ENCODE measurements at regions not wholly inside any gene's neighbourhood (a gene's known extent, or its start where the extent isn't known, plus 50 kb on each side); places are given as distances from the start of the nearest gene placed in this dataset.
A peak's percentile ranks its signal among the peaks of the same experiment; 100 is the strongest.
"Not testable (repeated sequence)": the region's sequence is repeated elsewhere in the genome, so short reads cannot be mapped to it uniquely, and the experiment has no call there.

DNA sequence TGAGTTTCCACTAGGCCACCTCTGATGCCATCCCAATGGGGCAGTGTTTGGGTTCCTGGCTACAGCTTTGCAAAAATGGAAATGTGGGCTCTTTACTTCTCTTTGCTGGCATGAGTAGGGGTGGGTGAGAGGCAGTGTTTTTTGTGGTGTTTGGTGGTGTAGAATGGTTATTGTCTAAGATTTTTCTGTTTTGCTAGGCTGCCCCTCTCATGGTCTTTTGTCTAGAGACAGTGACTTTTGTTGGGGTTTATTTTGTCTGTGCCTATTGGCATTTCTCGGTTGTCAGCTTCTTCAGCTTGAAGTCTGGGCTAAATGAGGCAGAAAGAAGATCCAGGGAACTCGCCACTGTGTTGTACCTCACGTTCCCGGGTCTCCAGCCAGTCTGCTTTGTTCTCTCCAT lies 112.1 kb downstream of the CENPF start:
- no peak for DNase-seq (ENCODE audit: low spot score)

DNA sequence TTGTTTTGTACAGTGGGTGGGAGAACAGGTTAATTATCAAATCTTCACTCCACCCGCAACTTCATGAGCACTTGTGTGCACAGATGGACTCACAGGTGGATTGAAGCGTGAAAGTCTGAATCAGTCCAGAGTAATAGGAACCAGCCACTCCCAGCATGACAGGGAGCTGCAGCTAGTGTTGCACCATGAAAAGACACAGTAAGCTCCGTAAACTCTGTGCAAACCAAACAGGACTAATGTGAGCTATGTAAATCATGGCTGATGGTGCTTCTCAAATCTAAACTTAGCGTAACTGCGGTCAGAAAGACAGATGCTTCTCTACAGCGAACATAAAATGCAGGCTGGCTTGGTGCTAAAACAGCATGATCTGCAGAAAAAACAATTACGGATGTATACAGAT lies 114.4 kb downstream of the CENPF start:
- DNase-seq (ENCODE audit: low spot score): no peak

DNA sequence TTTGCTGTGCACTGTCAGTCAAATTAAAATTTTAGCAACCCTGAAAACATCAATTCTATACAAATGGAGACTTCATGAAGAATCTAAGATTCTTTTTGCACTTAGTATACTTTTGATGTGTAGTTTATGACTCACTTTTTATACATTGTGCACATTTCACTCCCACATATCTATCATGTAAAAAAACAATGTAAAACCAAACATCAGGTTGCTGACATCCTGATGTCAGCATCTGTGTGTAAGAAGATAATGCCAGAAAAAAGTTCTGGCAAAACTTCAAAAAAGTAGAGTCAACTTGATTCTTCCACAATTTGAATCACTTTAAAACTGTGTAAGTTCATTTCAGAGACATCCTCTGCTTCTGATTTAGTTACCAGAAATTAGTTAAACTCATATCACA lies 115.7 kb downstream of the CENPF start:
- no peak for DNase-seq (ENCODE audit: low spot score)

DNA sequence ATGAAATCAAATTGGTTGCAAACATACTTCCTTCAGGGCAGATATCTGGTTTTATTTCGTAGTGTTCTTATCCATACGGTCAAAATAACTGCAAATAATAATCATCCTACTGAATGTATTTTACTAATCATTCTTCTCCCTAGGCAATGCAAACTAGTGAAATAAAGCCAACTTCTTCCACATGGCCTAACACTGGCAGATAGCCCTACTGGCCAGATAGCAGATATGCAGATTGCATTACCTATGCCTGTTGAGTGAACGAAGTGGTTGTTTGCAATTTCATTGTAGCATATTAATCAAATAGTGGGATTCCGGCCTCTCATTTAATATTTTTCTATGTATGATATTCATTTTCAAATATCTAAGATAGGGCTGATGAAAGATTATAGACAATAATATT lies 116.2 kb downstream of the CENPF start:
- no peak for DNase-seq (ENCODE audit: low spot score)

DNA sequence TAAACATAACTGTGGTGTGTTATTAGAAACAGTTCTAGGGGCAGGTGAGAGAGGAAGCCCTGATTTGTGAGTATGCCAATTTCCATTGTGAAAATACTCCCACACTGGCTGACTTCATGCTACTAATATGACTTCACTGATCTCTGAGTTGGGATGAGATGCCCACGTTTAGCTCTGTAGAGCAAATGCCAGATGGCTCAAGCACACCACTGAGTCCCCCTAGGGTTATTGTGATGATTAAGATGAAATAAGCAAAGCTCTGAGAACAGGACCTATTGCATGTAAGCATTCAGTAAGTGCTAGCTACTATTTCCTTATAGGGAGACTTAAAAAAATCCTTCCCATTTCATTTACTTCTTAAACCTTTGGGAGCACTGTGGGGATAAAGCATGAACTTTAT lies 117.6 kb downstream of the CENPF start:
- no peak for DNase-seq (ENCODE audit: low spot score)

DNA sequence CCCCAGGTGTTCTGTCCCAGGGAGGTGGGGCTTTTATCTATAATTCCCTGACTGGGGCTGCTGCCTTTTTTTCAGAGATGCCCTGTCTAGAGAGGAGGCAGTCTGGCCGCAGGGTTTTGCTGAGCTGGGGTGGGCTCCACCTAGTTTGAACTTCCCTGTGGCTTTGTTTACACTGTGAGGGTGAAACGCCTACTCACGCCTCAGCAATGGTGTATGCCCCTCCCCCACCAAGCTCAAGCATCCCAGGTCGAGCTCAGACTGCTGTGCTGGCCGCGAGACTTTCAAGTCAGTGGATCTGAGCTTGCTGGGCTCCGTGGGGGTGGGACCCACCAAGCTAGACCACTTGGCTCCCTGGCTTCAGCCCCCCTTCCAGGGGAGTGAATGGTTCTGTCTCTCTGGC lies 124.3 kb downstream of the CENPF start:
- DNase-seq (ENCODE audit: low spot score): no peak

DNA sequence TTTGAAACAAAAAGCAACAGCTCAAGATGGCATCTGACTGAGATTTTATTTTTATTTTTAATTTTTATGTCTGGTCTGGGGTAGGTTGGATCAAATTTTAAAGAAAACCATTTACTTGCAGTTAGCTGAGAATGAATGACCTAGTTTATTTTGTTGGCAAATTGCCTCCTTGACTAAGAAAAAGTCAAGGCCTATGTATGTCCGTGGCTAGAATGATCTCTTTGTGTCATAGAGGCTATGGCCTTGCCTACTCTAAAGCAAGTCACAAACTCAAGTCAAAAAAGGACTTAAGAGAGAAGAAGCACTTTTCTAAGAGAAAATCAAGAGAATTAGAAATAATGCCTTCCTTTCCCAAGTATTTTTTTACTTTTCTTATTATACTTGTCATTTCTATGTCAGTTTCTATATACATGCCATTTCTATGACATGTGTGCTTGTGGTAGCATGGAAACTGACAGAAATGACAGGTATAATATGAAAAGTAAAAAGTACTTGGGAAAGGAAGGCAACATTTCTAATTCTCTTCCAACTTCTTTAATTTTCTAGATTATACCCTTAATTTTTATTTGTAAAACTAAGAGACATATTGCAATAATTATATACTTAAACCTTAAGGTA lies 136.7 kb downstream of the CENPF start:
- no peak for DNase-seq (ENCODE audit: low spot score)

DNA sequence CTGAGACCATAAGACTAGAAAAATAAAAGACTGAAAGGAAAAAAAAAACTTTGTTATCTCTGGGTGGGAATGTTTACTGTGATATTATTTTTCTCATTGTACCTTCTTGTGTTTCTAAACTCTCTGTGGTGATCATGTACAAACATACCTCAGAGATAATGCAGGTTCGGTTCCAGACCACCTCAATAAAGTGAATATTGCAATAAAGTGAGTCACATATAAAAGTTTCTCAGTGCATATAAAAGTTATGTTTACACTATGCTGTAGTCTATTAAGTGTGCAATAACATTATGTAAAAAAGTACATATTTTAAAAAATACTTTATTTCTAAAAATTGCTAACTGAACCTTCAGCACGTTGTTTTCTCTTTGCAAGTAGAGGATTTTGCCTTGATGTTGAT lies 137.5 kb downstream of the CENPF start:
- DNase-seq (ENCODE audit: low spot score): no peak

DNA sequence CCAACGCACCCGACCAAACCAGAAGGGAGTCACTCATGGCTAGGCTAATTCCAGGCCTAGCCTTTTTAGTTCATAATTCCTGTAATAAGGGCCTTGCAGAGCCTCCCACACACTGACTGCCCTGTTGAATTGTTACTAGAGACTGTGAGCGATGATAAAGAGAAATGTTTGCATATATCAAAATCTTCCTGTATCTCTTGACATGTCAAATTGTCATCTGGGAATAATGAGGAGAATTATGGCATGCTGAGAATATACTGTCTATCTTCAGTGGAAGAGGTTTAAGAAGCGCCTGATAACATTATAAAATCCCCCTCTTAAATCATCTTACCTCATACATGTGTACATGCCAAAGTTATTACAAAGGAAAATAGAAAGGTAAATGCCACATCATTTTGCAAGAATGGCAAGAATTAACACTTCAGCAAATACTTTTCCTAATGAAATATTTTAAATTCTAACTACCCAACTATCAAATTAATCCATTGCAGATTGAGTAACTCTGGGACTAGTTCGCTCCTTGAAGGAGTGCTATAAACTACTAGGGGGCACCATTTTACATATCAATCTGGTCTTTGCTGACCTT lies 144.1 kb downstream of the CENPF start:
- DNase-seq (ENCODE audit: low spot score): no peak

DNA sequence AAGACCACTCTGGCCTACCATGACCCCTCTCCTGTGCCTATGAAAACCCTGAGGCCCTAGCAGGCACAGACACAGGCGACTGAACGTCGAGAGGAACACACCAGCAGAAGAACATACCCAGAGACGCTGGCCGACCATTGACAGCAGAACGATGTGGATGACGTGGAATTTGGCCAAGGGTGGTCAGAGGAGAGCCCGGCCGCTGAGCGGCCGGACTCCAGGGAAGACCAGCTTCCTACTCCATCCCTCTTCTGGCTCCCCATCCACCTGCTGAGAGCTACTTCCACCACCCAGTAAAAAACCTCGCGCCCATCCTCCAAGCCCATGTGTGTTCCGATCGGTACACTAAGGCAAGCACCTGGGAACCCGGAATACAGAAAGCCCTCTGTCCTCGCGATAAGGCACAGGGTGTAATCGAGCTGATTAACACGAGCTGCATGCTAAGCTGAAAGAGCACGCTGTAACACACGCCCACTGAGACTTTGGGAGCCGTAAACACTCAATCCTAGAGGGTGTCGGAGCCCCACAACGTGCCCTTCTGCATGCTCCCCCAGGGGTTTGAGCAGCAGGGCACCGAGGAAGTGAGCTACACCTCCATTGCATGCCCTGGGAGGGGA lies 150.3 kb downstream of the CENPF start:
- no peak for DNase-seq (ENCODE audit: low spot score)

DNA sequence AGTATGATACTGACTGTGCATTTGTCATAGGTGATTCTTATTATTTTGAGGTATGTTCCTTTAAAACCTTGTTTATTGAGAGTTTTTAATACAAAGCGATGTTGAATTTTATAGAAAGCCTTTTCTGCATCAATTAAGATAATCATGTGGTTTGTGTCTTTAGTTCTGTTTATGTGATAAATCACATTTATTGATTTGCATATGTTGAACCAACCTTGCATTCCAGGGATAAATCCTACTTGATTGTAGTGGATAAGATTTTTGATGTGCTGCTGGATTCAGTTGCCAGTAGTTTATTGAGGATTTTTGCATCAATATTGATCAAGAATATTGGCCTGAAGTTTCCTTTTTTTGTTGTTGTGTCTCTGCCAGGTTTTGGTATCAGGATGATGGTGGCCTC lies 158.0 kb downstream of the CENPF start:
- no peak for DNase-seq (ENCODE audit: low spot score)

DNA sequence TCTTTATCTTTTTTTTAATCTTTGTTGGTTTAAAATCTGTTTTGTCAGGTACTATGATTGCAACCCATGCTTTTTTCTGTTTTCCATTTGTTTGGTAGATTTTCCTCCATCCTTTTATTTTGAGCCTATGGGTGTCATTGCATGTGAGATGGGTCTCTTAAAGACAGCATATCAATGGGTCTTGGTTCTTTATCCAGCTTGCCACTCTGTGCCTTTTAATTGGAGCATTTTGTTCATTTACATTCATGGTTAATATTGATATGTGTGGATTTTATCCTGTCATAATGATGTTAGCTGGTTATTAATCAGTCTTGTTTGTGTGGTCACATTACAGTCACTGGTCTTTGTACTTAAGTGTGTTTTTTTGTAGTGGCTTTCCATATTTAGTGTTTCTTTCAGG lies 159.9 kb downstream of the CENPF start:
- DNase-seq (ENCODE audit: low spot score): no peak

DNA sequence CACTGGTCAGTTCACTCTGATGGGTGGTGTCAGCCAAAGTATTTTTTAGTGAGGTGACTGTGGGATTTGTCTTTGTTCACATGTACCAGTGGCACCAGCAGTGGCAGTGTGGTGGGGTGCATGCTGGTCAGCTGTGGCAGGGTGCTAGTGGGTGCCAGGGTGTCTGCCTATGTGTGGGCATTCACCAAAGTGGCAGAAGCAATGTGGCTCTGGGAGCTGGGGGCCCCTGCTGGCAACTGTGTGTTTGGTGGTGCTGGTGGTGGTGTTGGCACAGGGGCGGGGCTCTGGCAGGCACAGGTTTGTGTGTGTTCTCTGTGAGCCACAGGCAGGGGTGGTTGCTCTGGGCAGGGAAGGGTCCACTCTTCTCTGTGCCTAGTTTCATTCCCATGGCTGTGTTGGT lies 161.5 kb downstream of the CENPF start:
- DNase-seq (ENCODE audit: low spot score): no peak

DNA sequence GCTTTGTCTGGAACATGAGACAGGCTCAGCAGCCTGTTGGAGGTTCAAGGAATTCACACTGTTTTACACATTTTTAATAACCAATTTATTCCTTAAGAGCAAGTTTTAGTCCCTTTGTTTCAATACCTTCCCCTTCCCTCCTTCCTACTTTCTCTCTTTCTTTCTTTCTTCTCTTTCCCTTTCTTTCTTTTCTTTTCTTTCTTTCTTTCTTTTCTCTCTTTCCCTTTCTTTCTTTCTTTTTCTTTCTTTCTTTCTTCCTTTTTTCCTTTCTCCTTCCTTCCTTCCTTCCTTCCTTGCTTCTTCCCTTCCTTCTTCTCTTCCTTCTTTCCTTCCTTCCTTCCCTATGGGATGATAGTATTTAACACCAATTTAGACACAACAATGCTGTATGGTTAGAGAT lies 164.2 kb downstream of the CENPF start:
- no peak for DNase-seq (ENCODE audit: low spot score)

DNA sequence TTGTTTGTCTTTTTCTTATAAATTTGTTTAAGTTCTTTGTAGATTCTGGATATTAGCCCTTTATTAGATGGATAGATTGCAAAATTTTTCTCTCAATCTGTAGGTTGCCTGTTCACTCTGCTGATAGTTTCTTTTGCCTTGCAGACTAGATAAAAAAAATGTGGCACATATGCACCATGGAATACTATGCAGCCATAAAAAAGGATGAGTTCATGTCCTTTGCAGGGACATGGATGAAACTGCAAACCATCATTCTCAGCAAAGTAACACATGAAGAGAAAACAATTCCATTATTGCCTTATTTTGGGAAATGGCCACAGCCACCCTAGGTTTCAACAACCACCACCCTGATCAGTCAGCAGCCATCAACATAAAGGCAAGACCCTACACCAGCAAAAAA lies 166.7 kb downstream of the CENPF start:
- DNase-seq (ENCODE audit: low spot score): not testable (repeated sequence)

DNA sequence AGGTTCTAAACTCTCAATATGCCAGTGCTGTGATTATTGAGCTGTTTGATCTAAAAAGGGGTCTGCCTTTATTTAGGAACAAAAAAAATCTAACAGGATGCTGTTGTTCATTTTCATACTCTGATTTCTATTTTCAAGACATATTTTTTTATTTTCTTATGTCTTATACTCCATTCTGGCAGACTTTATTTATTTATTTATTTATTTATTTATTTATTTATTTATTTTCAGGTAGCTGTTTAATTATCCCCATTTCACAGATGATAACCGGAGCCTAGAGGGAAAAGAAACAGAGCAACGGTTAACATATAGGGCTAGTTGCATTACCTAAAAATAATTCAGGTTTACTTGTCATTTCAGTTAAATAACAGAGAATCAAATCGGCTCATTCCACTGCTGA lies 174.4 kb downstream of the CENPF start:
- no peak for DNase-seq (ENCODE audit: low spot score)

DNA sequence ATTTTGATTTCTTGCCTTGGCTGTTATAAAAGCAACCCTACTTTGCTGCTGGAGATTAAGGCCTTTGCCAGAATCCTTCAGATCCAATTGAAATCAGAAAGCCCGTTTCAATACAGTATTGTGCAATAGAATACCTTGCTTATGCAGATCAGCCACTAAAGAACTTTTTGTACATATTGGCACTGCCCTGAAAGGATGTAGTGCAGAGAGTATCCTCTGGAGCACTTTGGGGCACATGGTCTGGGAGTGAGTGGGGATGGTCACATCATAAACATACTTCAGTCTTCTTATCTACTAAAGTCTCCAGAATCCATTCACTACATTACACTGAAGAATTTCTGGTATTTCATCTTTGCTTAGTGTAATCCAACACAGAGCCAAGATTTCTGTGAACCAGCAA lies 189.0 kb downstream of the CENPF start:
- peak; percentile 15 for DNase-seq (ENCODE audit: low spot score)

DNA sequence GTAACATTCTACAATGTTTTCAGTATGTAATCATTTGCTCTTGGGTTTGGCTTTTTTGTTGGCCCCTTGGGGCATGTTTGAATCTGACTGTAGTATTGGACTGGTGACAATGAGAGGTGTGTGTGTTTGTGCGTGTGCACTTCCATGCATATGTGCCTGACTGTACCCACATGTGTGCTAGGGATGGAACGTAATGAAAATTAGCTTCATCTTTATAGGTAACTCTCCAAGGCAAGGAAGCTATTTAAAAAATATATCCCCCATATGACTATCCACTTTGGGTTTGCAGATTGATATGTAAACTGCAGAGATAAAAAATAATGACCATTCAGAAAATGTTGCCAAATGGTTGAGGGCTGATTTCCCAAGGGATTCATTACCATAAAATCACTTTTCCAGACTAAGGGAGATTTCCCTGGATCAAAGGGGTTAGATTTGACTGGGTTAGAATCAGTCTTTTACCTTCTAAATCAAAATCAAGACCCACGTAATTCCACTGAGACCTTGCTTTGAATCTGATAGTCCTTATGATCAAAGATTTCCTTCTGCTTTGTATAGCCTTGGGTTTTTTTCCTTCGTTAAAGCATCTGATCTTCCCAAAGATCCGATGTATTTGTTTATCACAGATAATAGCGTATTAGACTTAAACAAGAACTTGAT lies 189.7 kb downstream of the CENPF start:
- no peak for DNase-seq (ENCODE audit: low spot score)

DNA sequence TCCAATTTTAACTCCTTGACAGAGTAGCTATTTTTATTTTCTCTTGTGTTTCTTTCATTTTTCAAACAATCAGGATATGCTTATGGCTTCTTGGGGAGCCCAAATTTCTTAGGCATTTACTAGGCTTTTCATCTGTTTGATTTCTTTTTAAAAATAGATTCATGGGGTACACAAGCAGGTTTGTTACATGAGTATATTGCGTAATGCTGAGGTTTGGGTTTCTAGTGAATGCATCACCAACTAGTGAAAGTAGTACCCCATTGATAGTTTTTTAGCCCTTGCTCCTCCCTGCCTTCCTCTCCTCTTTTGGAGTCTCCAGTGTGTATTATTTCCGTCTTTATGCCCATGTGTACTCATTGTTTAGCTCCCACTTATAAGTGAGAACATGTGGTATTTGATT lies 190.7 kb downstream of the CENPF start:
- no peak for DNase-seq (ENCODE audit: low spot score)

DNA sequence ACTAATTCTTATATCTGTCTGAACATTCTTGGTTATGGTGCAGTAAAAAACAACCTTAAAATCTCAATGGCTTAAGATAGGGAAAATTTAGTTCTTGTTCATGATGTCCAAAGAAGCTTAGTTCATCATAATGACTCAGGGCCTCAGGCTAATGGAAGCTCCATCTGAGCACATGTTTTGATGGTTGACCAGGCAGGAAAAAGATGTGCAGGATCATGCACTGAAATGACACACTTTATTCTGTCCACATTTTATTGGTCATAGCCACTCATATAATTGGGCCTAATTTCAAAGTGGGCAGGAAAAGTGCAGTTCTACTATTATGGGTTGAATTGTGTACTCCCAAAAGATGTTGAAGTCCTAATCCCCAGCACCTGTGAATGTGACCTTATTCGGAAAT lies 198.2 kb downstream of the CENPF start:
- no peak for DNase-seq (ENCODE audit: low spot score)

DNA sequence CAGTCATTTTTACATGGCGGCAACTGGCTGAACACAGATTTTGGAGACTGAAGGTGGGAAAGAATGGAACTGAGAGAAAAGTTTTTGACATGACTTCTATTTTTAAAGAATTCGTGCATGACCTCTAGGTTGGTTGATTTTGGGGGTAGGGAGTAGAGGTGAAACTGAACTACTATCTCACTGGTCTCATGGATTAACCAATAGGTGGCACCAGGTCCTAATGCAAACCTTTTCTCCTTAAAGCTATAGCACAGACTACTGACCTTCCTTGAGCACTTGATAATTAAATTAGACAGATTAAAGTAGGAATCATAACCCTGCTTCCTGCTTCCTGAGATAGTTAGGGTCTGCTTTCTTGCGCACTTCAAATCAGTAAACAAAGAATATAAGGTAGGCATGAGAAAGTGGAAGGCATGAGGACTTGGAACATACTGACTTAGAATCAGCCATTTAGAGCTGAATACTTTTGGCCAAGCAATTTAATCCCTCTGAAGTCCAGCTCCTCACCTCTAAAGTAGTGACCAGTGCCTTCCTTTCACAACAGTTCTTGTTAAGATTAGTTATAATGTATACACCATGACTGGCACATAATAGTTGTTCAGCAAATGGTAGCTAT lies 206.0 kb downstream of the CENPF start:
- no peak for DNase-seq (ENCODE audit: low spot score)

DNA sequence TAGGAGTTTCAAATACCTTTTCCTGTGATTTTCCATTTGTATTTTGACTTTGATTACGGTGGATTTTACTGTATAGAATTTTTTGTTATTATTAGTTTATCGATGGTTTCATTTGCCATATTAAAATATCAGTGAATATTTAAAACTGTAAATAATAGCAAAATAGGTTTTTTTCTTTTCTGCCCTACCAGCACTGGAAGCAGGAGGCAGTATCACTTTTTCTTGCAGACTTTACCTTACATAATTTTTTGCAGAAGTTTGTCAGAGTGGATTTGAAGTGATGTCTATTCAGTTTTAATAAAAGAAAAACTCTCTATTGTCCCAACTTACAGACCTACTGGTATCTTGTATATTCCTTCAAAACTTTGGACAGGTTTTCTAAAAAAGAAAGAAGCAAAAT lies 213.6 kb downstream of the CENPF start:
- DNase-seq (ENCODE audit: low spot score): no peak

Data from hepatic stellate cell (primary cell).